CD4-positive, alpha-beta T cell treated with Interleukin-17A for 1 hour (primary cell): ENCODE measurements at regions not wholly inside any gene's neighbourhood (a gene's known extent, or its start where the extent isn't known, plus 50 kb on each side); places are given as distances from the start of the nearest gene placed in this dataset.

Experiments
- DNase-seq: peaks from one replicate; pipeline ENCODE4 v3.0.0-alpha.2; 2020

GRCh38 chr9:79173932-79174331 is 397.8 kb upstream of the TLE4 start:
- DNase-seq = no peak

DNA sequence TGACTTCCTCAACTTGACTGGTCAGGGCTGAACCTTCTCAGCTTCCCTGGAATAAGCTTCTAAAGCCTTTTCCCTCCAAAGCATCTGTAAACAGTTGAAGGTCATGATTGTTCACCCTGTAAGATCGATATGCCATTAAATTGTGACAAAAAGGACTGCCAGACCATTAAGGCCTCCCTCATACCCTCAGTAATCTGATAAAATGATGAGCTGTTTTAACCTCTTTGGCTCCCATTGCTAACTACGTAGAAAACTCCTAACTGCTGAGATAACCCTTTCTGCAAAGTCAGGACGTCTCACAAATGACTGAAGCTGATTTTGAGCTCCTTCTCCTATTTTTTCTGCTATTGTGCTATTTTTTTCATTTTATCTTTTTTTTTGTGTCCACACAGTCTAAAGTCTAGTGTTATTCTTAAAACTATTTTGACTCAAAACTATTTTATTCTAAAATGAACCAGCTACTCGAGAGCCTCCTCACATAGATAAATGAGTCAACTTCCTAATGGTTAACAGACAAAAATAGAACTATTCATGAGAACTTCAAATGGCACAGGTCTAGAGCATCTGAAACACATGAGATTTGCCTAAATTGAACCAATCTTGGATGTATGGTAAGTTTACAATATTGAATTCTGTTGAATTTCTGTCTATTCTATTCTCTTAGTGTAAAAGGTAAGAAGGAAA is 395.6 kb upstream of the TLE4 start:
- no peak for DNase-seq

GRCh38 chr9:79184831-79185230 is 386.9 kb upstream of the TLE4 start:
- no peak for DNase-seq

DNA sequence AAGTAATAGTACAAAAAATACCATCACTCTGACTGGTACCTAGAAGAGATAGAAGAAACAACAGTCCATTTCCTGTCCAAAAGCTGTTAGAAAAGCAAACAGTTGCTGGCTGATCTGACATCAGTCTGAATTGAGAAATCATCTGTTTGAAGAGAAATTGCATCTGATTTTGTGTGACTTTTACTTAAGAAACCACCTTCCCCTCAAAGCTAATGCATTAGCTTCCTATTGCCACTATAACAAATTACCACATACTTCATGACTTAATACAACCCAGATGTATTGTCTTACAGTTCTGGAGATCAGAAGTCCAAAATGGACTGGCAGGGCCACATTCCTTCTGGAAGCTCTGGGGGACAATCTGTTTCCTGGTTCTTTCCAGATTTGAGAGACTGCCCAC is 385.9 kb upstream of the TLE4 start:
- no peak for DNase-seq

GRCh38 chr9:79189511-79189924 is 382.2 kb upstream of the TLE4 start:
- DNase-seq = no peak

- no peak for DNase-seq
Observed at GRCh38 chr9:79193001-79193400, 378.8 kb upstream of the TLE4 start.

DNA sequence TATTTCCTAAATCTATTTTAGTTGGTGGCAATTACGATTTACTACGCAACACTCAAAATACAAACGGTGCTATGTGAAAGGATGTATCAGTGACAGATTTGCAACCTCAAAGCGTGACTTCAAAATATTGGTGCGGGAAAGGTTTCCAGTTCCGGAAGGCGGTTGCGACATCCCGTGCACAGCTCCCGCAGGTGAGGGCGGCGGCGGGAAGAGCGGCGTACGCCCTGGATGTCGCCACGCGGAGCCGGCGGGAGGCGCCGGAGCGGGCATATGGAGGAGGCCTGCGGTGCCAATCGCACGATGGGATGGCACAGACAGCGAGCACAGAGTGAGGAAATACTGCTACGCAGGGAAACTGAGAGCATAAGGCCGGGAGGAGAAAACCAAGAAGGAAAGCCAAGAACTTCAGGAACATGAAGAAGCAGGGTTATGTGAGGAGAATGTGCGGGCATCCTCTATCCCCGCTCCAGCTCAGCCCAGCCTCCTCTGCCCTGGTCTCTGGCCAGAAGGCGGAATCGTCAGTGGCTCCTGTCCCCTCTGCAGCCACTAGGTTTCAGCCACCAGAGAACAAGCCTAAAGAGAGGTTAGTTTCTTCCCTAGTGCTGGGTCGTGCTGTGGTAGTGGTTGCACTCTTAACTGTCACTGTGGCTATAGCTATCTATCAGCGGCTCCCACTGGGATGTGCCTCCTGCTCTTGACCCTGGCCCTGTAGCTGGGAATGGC is 378.1 kb upstream of the TLE4 start:
- DNase-seq = no peak

GRCh38 chr9:79195879-79196278 is 375.9 kb upstream of the TLE4 start:
- no peak for DNase-seq

GRCh38 chr9:79196606-79197005 is 375.2 kb upstream of the TLE4 start:
- DNase-seq = no peak

GRCh38 chr9:79200336-79200735 is 371.4 kb upstream of the TLE4 start:
- no peak for DNase-seq

DNA sequence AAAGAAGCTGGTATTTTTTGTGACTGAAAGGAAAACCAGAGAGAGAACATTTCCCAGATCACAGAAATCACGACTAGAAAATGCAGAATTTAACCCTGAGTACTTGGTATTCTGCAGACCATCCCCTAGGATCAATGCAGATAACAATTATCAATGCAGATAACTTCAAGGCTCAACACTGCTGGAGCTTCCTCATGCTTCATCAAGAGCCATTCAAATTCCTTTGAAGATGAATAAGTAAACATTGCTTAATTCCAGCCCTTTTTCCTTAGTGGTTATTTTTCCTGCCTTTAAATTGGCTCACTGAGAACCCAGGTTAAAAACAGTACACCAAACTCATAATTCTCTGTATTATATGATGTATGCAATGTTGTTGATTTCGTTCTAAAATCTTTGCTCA is 370.1 kb upstream of the TLE4 start:
- no peak for DNase-seq

DNA sequence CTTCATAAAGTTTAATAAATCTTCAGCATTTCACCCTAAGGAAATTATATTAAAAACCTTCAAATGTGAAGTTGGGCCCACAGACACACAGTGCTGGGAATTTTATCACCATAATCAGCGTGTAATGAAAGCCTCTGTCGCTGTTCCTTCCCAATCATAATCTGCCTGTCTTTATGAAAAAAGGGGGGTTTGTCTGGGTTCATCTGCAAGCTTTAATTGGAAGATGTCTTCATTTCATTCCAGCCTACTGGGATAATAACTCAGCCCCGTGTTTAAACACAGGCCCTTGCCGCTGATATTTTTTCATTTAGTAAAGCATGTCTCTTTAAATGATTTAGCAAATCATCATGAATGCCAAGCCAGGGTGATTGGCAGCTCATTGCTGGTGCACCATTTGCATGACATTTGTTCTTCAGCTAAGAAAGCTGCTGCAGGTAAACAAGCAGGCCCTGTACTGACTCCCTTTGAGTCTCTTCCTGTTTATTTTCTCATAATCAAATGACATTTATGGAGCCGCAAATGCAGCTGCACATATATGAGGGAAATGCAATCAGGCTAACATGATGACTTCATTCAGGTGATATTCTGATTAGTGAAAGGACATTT is 362.9 kb upstream of the TLE4 start:
- no peak for DNase-seq

DNA sequence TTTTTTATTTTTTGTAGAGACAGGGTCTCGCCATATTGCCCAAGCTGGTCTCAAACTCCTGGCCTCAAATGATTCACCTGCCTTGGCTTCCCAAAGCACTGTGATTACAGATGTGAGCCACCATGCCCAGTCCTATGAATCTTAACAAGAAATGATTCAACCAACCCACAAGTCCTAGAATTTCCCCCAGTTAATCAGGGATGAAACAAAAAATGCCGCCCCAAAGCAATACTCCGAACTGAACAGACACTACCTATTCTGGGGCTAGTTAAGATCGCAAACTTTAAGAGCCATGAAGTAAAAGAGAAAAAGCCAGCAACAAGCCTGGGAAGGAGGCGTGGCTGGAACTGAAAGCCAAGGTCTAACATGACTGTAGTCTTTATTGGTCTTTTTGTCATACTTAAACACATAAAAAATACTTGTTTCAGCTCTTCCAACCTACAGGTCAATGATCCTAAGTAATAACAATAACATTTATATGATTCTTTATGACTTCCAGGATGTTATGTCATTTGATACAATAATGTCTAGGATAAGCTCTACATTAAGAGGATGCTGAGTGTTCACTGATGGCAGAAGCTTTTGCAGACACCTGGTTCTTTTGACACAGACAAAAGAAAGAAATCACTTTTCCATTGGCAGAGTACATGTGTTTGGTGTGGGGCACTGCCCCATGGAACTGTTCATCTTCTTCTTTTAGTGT is 361.1 kb upstream of the TLE4 start:
- DNase-seq = no peak

- no peak for DNase-seq
Observed at GRCh38 chr9:79213417-79214125, 358.2 kb upstream of the TLE4 start.

GRCh38 chr9:79215821-79216220 is 355.9 kb upstream of the TLE4 start:
- DNase-seq = no peak

- no peak for DNase-seq
Observed at GRCh38 chr9:79220251-79220650, 351.5 kb upstream of the TLE4 start.

- no peak for DNase-seq
Observed at GRCh38 chr9:79220666-79221065, 351.1 kb upstream of the TLE4 start.

GRCh38 chr9:79221084-79221483 is 350.7 kb upstream of the TLE4 start:
- no peak for DNase-seq

DNA sequence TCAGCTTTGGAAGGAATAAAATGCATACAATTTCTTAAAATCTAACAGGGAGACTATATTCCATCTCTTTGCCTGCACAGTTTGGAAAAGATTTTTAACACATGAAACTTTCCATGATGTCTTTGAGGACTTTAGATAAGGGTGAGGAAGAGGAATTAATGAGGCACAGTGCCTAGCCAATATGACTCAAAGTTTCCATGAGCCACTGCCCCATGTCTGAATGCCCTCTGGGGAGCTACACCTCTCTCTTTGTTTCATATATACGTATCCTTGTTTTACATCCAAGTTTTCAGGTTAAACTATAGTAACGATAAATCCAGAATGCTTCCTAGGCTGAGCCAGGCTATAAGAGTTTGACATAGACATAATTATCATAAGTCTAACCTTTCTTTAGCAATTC is 349.3 kb upstream of the TLE4 start:
- DNase-seq = no peak

- no peak for DNase-seq
Observed at GRCh38 chr9:79224672-79225433, 346.9 kb upstream of the TLE4 start.

GRCh38 chr9:79233542-79233941 is 338.2 kb upstream of the TLE4 start:
- DNase-seq = no peak

- DNase-seq = no peak
Observed at GRCh38 chr9:79236466-79236865, 335.3 kb upstream of the TLE4 start.
